Ectodermal cell (in vitro differentiated cells): ENCODE measurements at regions not wholly inside any gene's neighbourhood (a gene's known extent, or its start where the extent isn't known, plus 50 kb on each side); places are given as distances from the start of the nearest gene placed in this dataset.
"Not testable (repeated sequence)": the region's sequence is repeated elsewhere in the genome, so short reads cannot be mapped to it uniquely, and the experiment has no call there.

ENCODE experiments used
- H3K27ac ChIP-seq: 2 replicates; pipeline ENCODE4 v1.7.0; 2013; ENCODE audit warnings: mild to moderate bottlenecking, low read depth, low read length; ENCODE audit not compliant: insufficient read depth, poor library complexity, severe bottlenecking
- H3K27me3 ChIP-seq: 2 replicates; pipeline ENCODE4 v1.7.0; 2013; ENCODE audit warnings: mild to moderate bottlenecking, low read length; ENCODE audit not compliant: insufficient read depth, control insufficient read depth, poor library complexity, severe bottlenecking
- H3K36me3 ChIP-seq: one replicate; pipeline ENCODE4 v1.7.0; 2013; ENCODE audit warnings: low read length; ENCODE audit not compliant: control insufficient read depth, insufficient read depth
- H3K4me1 ChIP-seq: one replicate; pipeline ENCODE4 v1.7.0; 2013; ENCODE audit warnings: low read length; ENCODE audit not compliant: control insufficient read depth, insufficient read depth
- H3K4me3 ChIP-seq: 2 replicates; pipeline ENCODE4 v1.7.0; 2013; ENCODE audit warnings: low read depth, low read length, control low read depth; ENCODE audit not compliant: insufficient read depth
- H3K9me3 ChIP-seq: 2 replicates; pipeline ENCODE4 v1.7.0; 2013; ENCODE audit warnings: mild to moderate bottlenecking, low read length, moderate library complexity; ENCODE audit not compliant: control insufficient read depth
- WGBS, 2 experiments: methylation state at CpG; one replicate each; pipeline ENCODE4 v1.1.7; 2013; ENCODE audit warnings: missing lambda C conversion rate in 2 of 2; 5-methylcytosine and 5-hydroxymethylcytosine counted together

GRCh38 chr2:11900891-11901290, 154.5 kb downstream of the LPIN1 start:
- not testable (repeated sequence) for H3K4me3 ChIP-seq, H3K36me3 ChIP-seq, H3K27me3 ChIP-seq, H3K27ac ChIP-seq, H3K9me3 ChIP-seq
- H3K4me1 ChIP-seq = peaks cover 21% of the 10 kb centered on the region
- 92 to 97% methylated on average over 4 of the region's 4 CpGs for WGBS, 2 experiments

DNA sequence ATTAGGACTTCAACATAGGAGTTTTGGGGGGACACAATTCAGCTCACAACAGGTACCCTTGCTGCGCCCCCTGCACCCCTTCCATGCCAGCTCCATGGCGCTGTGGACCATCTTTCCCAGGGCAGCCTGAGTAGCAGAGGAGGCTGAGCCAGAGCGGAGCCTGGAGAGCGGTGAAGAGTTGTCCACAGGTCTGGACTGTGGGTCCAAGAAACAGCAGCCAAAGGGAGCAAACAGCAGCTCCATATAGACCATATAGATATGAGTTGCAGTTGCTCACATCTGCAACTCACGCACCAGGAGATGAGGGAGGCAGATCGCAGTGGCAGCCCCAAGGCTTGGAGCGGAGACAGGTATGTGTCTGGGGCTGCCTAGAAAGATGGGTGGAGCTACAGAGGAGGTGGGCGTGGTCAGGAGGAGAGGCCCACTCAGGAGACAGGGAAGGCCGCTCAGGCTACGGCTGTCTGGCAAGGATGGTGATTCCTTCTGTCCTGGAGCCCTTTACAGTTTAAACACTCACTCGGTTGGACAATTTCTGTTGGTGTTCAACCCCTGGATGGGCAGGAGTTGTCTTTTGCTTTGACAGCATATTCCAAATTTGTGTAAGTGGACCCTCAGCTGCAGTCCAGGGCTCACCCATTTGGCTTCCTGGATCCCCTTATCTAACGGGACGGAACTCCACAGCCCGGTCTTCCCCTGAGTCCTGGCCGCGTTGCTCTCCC, 155.1 kb downstream of the LPIN1 start:
- 95 to 96% methylated on average over 16 of the region's 16 CpGs for WGBS, 2 experiments
- Histone ChIP-seq H3K4me1 (peaks cover 17% of the 10 kb centered on the region), H3K36me3 (no peaks in the 10 kb centered on the region), H3K27ac (no peak overlapping the region), H3K4me3 (no peak overlapping the region), H3K9me3 (no peaks in the 10 kb centered on the region), H3K27me3 (no peaks in the 10 kb centered on the region)

- H3K27me3 ChIP-seq = no peaks in the 10 kb centered on the region
- no peak overlapping the region for H3K27ac ChIP-seq
- peaks cover under 1% of the 10 kb centered on the region for H3K4me1 ChIP-seq
- no peaks in the 10 kb centered on the region for H3K9me3 ChIP-seq
- no peak overlapping the region for H3K4me3 ChIP-seq
- WGBS, 2 experiments = 68 to 69% methylated on average over 4 of the region's 4 CpGs
- H3K36me3 ChIP-seq = no peaks in the 10 kb centered on the region
These were observed 156.7 kb downstream of the LPIN1 start for GRCh38 chr2:11903085-11903606.

DNA sequence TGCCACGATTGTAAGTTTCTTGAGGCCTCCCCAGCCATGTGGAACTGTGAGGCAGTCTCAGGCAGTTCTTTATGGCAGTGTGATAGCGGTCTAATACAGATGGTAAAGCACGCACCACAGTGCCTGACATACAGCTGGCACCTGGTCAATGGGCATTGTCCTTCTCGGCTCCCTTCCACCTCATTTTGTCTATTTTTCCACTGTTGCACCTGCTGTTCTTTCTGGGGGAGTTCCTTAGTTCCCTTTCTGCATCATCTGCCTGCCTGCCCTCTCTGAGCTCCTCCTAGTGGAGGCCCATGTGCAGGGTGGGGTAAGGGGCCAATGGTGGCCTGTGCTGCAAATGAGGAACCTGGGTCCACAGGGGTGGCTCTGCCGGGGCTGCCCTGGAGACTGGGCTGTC, 157.6 kb downstream of the LPIN1 start:
- Histone ChIP-seq H3K27ac (no peak overlapping the region), H3K4me3 (no peak overlapping the region)

GRCh38 chr2:11904941-11905340, 158.5 kb downstream of the LPIN1 start:
- Histone ChIP-seq H3K9me3 (no peaks in the 10 kb centered on the region), H3K4me3 (no peak overlapping the region), H3K4me1 (no peaks in the 10 kb centered on the region), H3K27ac (no peak overlapping the region), H3K36me3 (no peaks in the 10 kb centered on the region), H3K27me3 (no peaks in the 10 kb centered on the region)
- 95 to 97% methylated on average over 3 of the region's 3 CpGs for WGBS, 2 experiments

More for the DNA sequence above, 157.6 kb downstream of the LPIN1 start:
- H3K27me3 ChIP-seq = no peaks in the 10 kb centered on the region
- H3K9me3 ChIP-seq = no peaks in the 10 kb centered on the region
- 91 to 92% methylated on average over 5 of the region's 5 CpGs for WGBS, 2 experiments
- H3K36me3 ChIP-seq = no peaks in the 10 kb centered on the region
- H3K4me1 ChIP-seq = no peaks in the 10 kb centered on the region

DNA sequence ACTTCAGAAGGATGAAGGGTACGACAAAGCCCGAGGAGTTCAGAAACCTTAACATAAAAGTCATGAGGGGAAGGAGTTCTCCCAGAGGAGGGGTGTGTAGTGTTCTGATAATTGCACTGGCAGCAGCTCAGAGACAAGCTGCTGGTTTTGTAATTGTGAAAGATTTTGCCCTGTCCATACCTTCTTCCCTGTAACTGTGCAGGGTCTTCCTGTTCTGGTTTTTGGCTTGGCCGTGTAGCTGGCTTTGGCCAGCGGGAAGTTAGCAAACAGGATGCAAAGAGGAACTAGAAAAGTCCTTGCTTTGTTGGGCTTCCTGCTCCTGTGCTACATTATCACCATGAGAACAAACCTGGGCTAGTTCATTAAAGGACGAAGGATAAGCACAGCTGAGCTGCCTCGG, 160.8 kb downstream of the LPIN1 start:
- no peak overlapping the region for H3K27ac ChIP-seq
- no peaks in the 10 kb centered on the region for H3K36me3 ChIP-seq
- WGBS, 2 experiments = 96 to 98% methylated on average over 6 of the region's 6 CpGs

GRCh38 chr2:11910971-11911370, 164.5 kb downstream of the LPIN1 start:
- Histone ChIP-seq H3K27me3 (no peaks in the 10 kb centered on the region), H3K27ac (no peak overlapping the region), H3K9me3 (no peaks in the 10 kb centered on the region), H3K4me3 (no peak overlapping the region), H3K4me1 (no peaks in the 10 kb centered on the region), H3K36me3 (no peaks in the 10 kb centered on the region)
- WGBS, 2 experiments = 93 to 95% methylated on average over 3 of the region's 3 CpGs

More for the DNA sequence above, 160.8 kb downstream of the LPIN1 start:
- Histone ChIP-seq H3K9me3 (no peaks in the 10 kb centered on the region), H3K27me3 (no peaks in the 10 kb centered on the region), H3K4me3 (no peak overlapping the region), H3K4me1 (no peaks in the 10 kb centered on the region)

- Histone ChIP-seq H3K4me3 (no peak overlapping the region), H3K4me1 (no peaks in the 10 kb centered on the region), H3K9me3 (no peaks in the 10 kb centered on the region), H3K27me3 (no peaks in the 10 kb centered on the region), H3K27ac (no peak overlapping the region), H3K36me3 (no peaks in the 10 kb centered on the region)
- WGBS, 2 experiments = 94 to 100% methylated on average over 1 of the region's 1 CpG
These were observed 166.5 kb downstream of the LPIN1 start for GRCh38 chr2:11912980-11913379.

GRCh38 chr2:11914455-11914854, 168.0 kb downstream of the LPIN1 start:
- H3K4me1 ChIP-seq = no peaks in the 10 kb centered on the region
- no peak overlapping the region for H3K4me3 ChIP-seq
- WGBS, 2 experiments = 92 to 97% methylated on average over 7 of the region's 7 CpGs
- no peaks in the 10 kb centered on the region for H3K9me3 ChIP-seq
- H3K27ac ChIP-seq = no peak overlapping the region
- no peaks in the 10 kb centered on the region for H3K36me3 ChIP-seq
- no peaks in the 10 kb centered on the region for H3K27me3 ChIP-seq

- Histone ChIP-seq H3K27ac (no peak overlapping the region), H3K36me3 (no peaks in the 10 kb centered on the region), H3K9me3 (no peaks in the 10 kb centered on the region), H3K4me3 (no peak overlapping the region), H3K27me3 (no peaks in the 10 kb centered on the region), H3K4me1 (no peaks in the 10 kb centered on the region)
- 91 to 93% methylated on average over 3 of the region's 4 CpGs for WGBS, 2 experiments
These were observed 169.2 kb downstream of the LPIN1 start for GRCh38 chr2:11915650-11916049.
